Renal cortical epithelial cell (primary cell): ENCODE measurements at regions not wholly inside any gene's neighbourhood (a gene's known extent, or its start where the extent isn't known, plus 50 kb on each side); places are given as distances from the start of the nearest gene placed in this dataset.
A peak's percentile ranks its signal among the peaks of the same experiment; 100 is the strongest.

ENCODE experiments used
- DNase-seq: peaks from one replicate; pipeline ENCODE4 v3.0.0-alpha.2; 2011; ENCODE audit warnings: low read depth

DNA sequence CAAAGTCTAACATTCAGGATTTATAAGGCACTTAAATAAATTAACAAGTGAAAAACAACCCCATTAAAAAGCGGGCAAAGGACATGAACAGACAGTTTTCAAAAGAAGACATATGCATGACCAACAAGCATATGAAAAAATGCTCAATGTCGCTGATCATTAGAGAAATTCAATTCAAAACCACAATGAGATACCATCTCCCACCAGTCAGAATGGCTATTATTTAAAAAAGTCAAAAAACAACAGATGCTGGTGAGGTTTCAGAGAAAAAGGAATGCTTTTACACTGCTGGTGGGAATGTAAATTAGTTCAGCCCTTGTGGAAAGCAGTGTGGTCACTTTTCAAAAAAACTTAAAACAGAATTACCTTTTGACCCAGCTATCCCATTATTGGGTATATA lies 60.7 kb upstream of the BDKRB2 start:
- DNase-seq, result no peak

DNA sequence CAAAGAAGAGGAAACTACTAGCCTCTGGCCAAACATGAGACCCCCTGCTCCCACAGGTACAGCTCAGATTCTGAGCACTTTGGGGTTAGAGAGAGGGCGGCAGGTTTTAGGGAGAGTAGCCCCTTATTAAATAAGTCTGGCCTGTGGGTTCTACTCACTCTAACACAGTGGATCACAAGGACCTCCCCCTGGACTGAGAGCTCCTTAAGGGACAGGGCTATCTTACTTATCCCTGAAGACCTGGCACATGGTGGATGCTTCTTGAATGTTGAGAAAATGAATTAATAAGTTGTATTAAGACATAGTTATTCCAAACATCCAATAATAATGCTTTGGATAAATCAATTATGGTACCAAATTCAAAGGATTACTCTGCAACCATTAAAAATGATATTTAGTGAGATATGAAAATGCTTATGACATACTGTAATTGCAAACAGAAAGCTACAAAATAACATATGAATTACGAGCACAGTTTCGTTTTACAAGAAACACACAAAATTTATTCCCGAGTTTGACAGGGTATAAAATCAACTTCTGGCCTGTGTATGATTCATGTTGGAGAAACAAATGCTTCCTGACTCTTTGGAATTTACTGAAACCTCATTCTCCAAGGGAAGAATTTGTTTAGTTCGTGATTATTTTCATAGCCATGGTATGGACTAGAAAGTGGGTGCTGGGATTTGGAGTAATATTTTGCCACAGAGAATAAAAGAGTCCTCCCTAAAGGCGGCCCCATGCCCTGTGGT lies 59.3 kb upstream of the BDKRB2 start:
- peak; percentile 55 for DNase-seq

DNA sequence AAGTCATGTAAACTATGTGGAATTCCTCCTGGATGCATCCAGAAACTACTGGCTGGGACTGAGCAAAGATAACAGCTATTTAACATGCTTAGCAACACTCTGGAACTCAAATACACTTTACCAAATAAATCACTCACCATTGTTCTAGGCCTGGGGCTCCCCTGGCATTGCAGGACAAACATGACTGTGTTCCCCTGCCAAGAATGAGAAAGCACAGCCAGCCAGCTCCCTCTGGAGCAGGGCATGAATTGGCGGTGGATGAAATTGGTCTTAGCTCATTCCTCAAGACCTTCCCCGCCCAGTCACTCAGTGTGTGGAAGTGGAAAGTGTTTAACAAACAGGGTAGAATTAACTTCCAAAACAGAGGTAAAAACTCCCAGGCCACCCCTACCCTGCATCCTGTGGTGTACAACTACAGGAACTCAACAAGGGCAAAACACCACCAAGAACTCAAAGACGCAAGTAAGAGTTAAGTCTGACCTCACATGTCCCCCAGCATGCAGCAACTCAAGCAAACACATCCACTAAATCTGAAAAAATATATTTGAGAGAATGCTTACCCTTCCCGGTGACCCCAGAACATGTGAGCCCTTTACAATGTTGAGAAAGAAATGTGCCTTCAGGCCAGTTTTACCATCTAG lies 58.4 kb upstream of the BDKRB2 start:
- DNase-seq, result peak; percentile 96

GRCh38 chr14:96148631-96149030 lies 56.0 kb upstream of the BDKRB2 start:
- no peak for DNase-seq

DNA sequence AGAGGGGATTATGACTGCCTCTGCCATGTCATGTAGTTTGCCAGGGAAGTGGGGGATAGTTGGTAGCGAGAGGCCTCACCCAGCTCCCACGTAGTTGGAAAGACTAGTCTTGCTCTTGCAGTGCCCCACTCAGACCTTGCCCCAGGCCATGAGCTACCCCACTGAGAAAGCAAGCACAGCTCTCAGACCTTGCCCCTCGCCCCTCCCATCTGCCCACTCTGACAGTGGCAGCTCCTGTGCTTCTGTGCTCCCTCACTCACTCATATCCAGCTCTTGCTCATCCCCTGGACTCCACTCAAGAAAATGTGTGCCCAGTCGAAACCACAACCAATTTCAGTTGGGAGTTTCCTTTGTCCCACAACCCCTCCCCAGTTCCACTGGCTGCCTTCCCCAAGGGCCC lies 55.5 kb upstream of the BDKRB2 start:
- no peak for DNase-seq

GRCh38 chr14:96150214-96150613 lies 54.4 kb upstream of the BDKRB2 start:
- no peak for DNase-seq

GRCh38 chr14:96151242-96151641 lies 53.4 kb upstream of the BDKRB2 start:
- no peak for DNase-seq

DNA sequence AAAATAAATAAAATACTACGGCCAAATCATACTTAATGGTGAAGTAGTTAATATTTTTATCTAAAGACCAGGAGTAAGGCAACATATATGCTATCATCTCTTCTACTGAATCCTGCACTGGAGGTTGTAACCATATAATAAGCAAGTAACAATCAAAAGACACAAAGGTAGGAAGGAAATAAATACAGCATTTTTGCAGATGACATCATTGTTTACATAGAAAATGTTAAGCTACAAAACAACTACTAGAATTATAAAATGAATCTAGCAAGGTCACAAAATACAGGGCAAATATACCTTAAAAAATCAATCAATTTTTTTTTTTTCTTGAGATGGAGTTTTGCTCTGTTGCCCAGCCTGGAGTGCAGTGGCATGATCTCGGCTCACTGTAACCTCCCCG lies 51.6 kb upstream of the BDKRB2 start:
- no peak for DNase-seq
